Gastrocnemius medialis (tissue), 4 donors: ENCODE measurements at regions not wholly inside any gene's neighbourhood (a gene's known extent, or its start where the extent isn't known, plus 50 kb on each side); places are given as distances from the start of the nearest gene placed in this dataset.

Source experiments
- ATAC-seq, 2 donors: fragments of 150-250 bp; one replicate each; pipeline ENCODE4 v1.9.1; 2016
- DNase-seq, 2 donors: peaks; one replicate each; pipeline ENCODE4 v3.0.0-alpha.2; 2019
- H3K27ac ChIP-seq, 4 donors: fragments of 200-600 bp; sonication (generic); 1 replicate in 1 of 4; 2 replicates in 3 of 4; pipeline ENCODE4 v1.5.1; 2016 to 2018; ENCODE audit warnings: mild to moderate bottlenecking in 2 of 4, moderate library complexity in 1 of 4
- H3K27me3 ChIP-seq, 3 donors: fragments of 200-600 bp; sonication (generic) in 2 of 3; 1 replicate in 1 of 3; 2 replicates in 2 of 3; pipeline versions ENCODE4 v1.5.1 to v1.6.0; 2016 to 2019; ENCODE audit warnings: mild to moderate bottlenecking in 1 of 3, moderate library complexity in 1 of 3
- H3K36me3 ChIP-seq, 2 donors: fragments of 200-600 bp; sonication (generic) in 1 of 2; one replicate each; pipeline ENCODE4 v1.5.1; 2017 to 2018
- H3K4me1 ChIP-seq, 2 donors: fragments of 200-600 bp; sonication (generic) in 1 of 2; one replicate each; pipeline ENCODE4 v1.5.1; 2016 to 2017; ENCODE audit warnings: mild to moderate bottlenecking in 2 of 2
- H3K4me3 ChIP-seq, 4 donors: fragments of 200-600 bp; sonication (generic) in 3 of 4; 1 replicate in 1 of 4; 2 replicates in 3 of 4; pipeline ENCODE4 v1.5.1; 2016 to 2019; ENCODE audit warnings: mild to moderate bottlenecking in 2 of 4
- H3K9me3 ChIP-seq, 3 donors: fragments of 200-600 bp; sonication (generic) in 2 of 3; 1 replicate in 1 of 3; 2 replicates in 2 of 3; pipeline ENCODE4 v1.5.1; 2016 to 2019
- POLR2A ChIP-seq, 2 donors: fragments of 450-650 bp; IDR thresholded peaks; one replicate each; pipeline ENCODE4 v1.6.1; 2017; ENCODE audit warnings: antibody characterized with exemption in 2 of 2, mild to moderate bottlenecking in 2 of 2, moderate library complexity in 2 of 2
- in situ Hi-C, 4 donors: fragments of 200-750 bp; cut with MboI; loops; one replicate each; pipeline versions ENCODE4 v1.15.0 to v1.8.0; 2017; ENCODE audit warnings: low sequenced_read_pairs in 4 of 4
- intact Hi-C: fragments of 100-400 bp; cut with DNase I; formaldehyde crosslinking; loops from one replicate; pipeline ENCODE4 v1.15.1; 2023; ENCODE audit warnings: low total_unique reads
- TF ChIP-seq, protein P1 (sequence below), 5 experiments: fragments of 450-650 bp in 3 of 5; fragments of 200-600 bp in 2 of 5; sonication (generic) in 2 of 5; IDR thresholded peaks in 4 of 5; conservative IDR thresholded peaks in 1 of 5; 1 replicate in 4 of 5; 2 replicates in 1 of 5; pipeline ENCODE4 v1.5.1; 2016 to 2019; ENCODE audit warnings: antibody characterized with exemption in 5 of 5, mild to moderate bottlenecking in 3 of 5, moderate library complexity in 3 of 5

DNA sequence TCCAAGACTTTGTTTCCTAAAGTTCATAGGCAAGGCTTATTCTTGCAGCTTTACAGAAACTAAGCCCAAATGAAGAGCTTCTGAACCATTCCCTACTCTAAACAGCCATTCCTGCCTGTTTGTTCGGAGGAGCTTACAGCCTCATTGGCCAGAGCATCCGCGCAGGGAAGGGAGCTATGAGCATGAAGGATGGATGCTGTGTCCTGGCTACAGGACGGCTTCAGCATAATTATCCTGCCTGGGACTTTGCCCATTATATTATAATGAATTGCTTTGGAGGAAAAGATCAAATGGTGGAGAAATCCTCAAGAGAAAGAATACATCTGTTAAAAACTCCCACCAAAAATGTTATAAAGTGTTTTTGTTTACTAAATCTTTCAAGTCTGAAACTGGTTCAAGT, 378.2 kb upstream of the BTBD3 start:
- H3K4me1 ChIP-seq = no peaks in the 10 kb centered on the region
- DNase-seq (no peak), ATAC-seq (no peak)
- intact Hi-C loops = no loop called here
- in situ Hi-C loops = loop anchor here (10.0 to 25.0 kb wide), 6 partner anchors 852 to 1927 kb away; no protein-coding TSS in a partner anchor
- no peak overlapping the region for H3K4me3 ChIP-seq
- TF ChIP-seq, protein P1, sequence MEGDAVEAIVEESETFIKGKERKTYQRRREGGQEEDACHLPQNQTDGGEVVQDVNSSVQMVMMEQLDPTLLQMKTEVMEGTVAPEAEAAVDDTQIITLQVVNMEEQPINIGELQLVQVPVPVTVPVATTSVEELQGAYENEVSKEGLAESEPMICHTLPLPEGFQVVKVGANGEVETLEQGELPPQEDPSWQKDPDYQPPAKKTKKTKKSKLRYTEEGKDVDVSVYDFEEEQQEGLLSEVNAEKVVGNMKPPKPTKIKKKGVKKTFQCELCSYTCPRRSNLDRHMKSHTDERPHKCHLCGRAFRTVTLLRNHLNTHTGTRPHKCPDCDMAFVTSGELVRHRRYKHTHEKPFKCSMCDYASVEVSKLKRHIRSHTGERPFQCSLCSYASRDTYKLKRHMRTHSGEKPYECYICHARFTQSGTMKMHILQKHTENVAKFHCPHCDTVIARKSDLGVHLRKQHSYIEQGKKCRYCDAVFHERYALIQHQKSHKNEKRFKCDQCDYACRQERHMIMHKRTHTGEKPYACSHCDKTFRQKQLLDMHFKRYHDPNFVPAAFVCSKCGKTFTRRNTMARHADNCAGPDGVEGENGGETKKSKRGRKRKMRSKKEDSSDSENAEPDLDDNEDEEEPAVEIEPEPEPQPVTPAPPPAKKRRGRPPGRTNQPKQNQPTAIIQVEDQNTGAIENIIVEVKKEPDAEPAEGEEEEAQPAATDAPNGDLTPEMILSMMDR (IDR thresholded peaks at IDR 0.05 in 4 of 5, conservative IDR thresholded peaks at IDR 0.05 in 1 of 5) = no peak
- TF ChIP-seq POLR2A (IDR thresholded peaks at IDR 0.05) = no peak
- no peaks in the 10 kb centered on the region for H3K9me3 ChIP-seq
- H3K36me3 ChIP-seq = no peaks in the 10 kb centered on the region
- H3K27ac ChIP-seq = no peak overlapping the region
- no peaks in the 10 kb centered on the region for H3K27me3 ChIP-seq

DNA sequence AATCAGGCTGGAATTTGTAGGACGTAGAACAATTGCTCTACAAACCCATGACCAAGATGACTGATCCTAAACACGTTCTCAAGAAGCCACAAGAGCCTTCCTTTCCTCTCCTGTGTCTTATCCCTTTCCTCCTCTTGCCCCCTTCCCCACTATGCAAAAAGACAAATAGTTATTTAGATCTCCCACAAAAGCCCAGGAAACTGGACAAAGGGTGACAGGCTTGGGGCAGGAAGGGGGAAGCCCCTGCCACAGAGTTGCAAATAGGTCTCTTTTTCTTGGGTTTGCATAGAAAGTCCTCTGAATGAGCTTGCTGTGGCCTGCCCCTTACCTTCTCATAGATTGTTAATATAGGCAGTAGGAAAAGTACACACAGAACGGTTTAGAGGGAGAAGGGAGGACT, 377.1 kb upstream of the BTBD3 start:
- Histone ChIP-seq H3K4me3 (no peak overlapping the region), H3K27me3 (no peaks in the 10 kb centered on the region), H3K36me3 (no peaks in the 10 kb centered on the region), H3K4me1 (no peaks in the 10 kb centered on the region), H3K9me3 (no peaks in the 10 kb centered on the region), H3K27ac (no peak overlapping the region)
- in situ Hi-C loops (loop anchor here (5.0 to 25.0 kb wide), 7 partner anchors 266 to 1928 kb away; no protein-coding TSS in a partner anchor), intact Hi-C loops (loop anchor here (5.0 to 10.0 kb wide), 5 partner anchors 266 to 1926 kb away; partner anchors contain the start of gene JAG1)
- ATAC-seq = no peak
- no peak for DNase-seq
- TF ChIP-seq, protein P1 (IDR thresholded peaks at IDR 0.05 in 4 of 5, conservative IDR thresholded peaks at IDR 0.05 in 1 of 5) = no peak
- TF ChIP-seq POLR2A (IDR thresholded peaks at IDR 0.05) = no peak

DNA sequence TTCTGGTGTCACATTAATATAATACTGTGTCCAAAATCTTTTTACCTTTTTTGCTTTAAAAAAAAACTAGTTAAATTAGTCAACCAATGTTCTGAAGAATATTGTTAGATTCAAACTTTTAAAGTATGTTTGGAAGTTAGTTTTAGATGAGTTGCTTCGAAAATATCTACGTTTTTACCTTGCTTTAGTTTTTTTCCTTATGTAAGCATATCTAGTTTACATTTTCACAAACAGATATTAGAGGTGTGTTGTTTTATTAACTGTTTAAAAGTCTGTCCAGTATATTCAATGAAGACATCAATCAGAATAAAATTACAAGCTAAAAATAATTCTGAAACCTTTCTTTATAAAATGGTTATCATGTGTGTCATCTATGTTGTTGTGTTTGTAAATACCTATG, 375.0 kb upstream of the BTBD3 start:
- TF ChIP-seq, protein P1 (IDR thresholded peaks at IDR 0.05 in 4 of 5, conservative IDR thresholded peaks at IDR 0.05 in 1 of 5) = no peak
- TF ChIP-seq POLR2A (IDR thresholded peaks at IDR 0.05) = no peak
- H3K27ac ChIP-seq = no peak overlapping the region
- in situ Hi-C loops = loop anchor here (5.0 to 25.0 kb wide), 7 partner anchors 268 to 1930 kb away; no protein-coding TSS in a partner anchor
- H3K4me3 ChIP-seq = no peak overlapping the region
- H3K27me3 ChIP-seq = no peaks in the 10 kb centered on the region
- no peaks in the 10 kb centered on the region for H3K9me3 ChIP-seq
- ATAC-seq = no peak
- H3K4me1 ChIP-seq = no peaks in the 10 kb centered on the region
- DNase-seq = no peak
- H3K36me3 ChIP-seq = no peaks in the 10 kb centered on the region
- intact Hi-C loops = loop anchor here (5.0 to 10.0 kb wide), 5 partner anchors 268 to 1928 kb away; partner anchors contain the start of gene JAG1

DNA sequence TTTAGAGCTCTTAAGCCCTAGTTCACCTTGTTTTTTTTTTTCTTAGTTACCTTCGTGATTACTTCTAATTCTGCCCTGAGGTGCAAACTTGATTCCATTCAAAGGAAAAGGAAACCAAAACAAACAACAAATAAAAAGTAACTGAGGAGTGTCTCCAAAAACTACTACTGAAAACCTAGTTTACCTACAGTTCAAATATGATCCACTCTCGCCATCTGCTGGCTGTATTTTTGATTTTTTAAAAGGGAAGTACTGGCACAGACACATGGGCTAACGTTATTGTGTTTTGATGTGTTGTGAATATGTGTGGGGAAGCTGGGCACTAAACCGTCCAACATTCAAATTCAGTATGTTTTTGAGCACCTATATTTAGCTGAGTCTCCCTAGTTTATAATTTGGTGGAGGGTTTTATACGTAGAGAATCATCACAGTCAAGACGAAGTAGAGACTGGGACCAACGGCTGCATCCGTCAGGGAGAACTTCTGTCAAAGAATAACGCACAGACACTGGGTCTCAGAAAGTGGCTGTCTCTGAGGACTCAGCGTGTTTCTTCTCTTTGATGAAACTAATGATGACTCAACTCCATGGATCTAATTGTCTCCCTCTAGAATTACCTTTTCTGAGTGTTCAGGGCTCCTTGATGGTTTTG, 373.5 kb upstream of the BTBD3 start:
- DNase-seq (peak in 1 of 2 donors; percentile 5), ATAC-seq (peak in 1 of 2 donors; percentile 63)
- TF ChIP-seq, protein P1 (IDR thresholded peaks at IDR 0.05 in 4 of 5, conservative IDR thresholded peaks at IDR 0.05 in 1 of 5) = peak; percentile 37 to 66 (median 54)
- no peak for TF ChIP-seq POLR2A (IDR thresholded peaks at IDR 0.05)
- intact Hi-C loops = loop anchor here (1.0 to 10.0 kb wide), 6 partner anchors 269 to 1929 kb away; partner anchors contain the start of gene JAG1
- H3K9me3 ChIP-seq = no peaks in the 10 kb centered on the region
- no peaks in the 10 kb centered on the region for H3K27me3 ChIP-seq
- no peaks in the 10 kb centered on the region for H3K4me1 ChIP-seq
- no peak overlapping the region for H3K27ac ChIP-seq
- H3K4me3 ChIP-seq = no peak overlapping the region
- in situ Hi-C loops = loop anchor here (5.0 to 25.0 kb wide), 7 partner anchors 269 to 1932 kb away; no protein-coding TSS in a partner anchor
- no peaks in the 10 kb centered on the region for H3K36me3 ChIP-seq
